ENCODE measurements at regions not wholly inside any gene's neighbourhood (a gene's known extent, or its start where the extent isn't known, plus 50 kb on each side); places are given as distances from the start of the nearest gene placed in this dataset.

GRCh38 chr3:16767006-16767405 is 117.7 kb upstream of the PLCL2 start:
- TF ChIP-seq BHLHE40 (IDR thresholded peaks at IDR 0.05; ENCODE audit: borderline replicate concordance): no peak
- no peak for TF ChIP-seq L3MBTL2 (conservative IDR thresholded peaks at IDR 0.05)
- no peak for TF ChIP-seq ARNT (IDR thresholded peaks at IDR 0.05)
- TF ChIP-seq SP1 (IDR thresholded peaks at IDR 0.05): no peak
- TF ChIP-seq FOXK2 (IDR thresholded peaks at IDR 0.05): no peak
- no peak for TF ChIP-seq FOXA1 (IDR thresholded peaks at IDR 0.05)
- TF ChIP-seq PKNOX1 (IDR thresholded peaks at IDR 0.05): no peak
- TF ChIP-seq CTBP1 (IDR thresholded peaks at IDR 0.05; ENCODE audit: borderline replicate concordance): no peak
- no peak for TF ChIP-seq SUZ12 (IDR thresholded peaks at IDR 0.05)
- no peak for TF ChIP-seq TARDBP (IDR thresholded peaks at IDR 0.05)
- TF ChIP-seq FOXM1 (IDR thresholded peaks at IDR 0.05; ENCODE audit: borderline replicate concordance): no peak
- no peak for TF ChIP-seq ZNF384 (IDR thresholded peaks at IDR 0.05)

Data from HEK293T (cell line).